ENCODE measurements at regions not wholly inside any gene's neighbourhood (a gene's known extent, or its start where the extent isn't known, plus 50 kb on each side); places are given as distances from the start of the nearest gene placed in this dataset.

DNA sequence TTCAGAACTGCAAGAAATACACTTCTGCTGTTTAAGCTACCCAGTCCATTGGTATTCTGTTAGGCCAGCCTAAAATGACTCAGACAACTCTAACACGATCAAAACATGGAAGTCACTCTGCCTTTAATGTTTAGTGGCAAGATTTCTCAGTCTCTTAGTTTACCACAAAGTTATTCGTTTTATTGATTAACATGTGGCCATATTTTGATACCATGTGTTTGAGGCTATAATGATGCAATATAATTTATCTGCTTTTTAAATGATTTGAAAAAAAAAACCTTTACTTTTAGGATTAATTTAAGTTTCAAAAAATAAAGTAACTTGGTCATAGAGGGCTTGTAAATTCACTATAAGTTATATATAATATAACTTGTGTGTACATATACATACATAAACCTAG lies 223.4 kb downstream of the SPRY2 start:
- no peak overlapping the region for H3K4me2 ChIP-seq
- BruUV-seq (replicated peaks), result no TSS peak
- no peak for TF ChIP-seq EZH2 (IDR thresholded peaks at IDR 0.05; ENCODE audit: low read depth)
- TF ChIP-seq, protein P1, sequence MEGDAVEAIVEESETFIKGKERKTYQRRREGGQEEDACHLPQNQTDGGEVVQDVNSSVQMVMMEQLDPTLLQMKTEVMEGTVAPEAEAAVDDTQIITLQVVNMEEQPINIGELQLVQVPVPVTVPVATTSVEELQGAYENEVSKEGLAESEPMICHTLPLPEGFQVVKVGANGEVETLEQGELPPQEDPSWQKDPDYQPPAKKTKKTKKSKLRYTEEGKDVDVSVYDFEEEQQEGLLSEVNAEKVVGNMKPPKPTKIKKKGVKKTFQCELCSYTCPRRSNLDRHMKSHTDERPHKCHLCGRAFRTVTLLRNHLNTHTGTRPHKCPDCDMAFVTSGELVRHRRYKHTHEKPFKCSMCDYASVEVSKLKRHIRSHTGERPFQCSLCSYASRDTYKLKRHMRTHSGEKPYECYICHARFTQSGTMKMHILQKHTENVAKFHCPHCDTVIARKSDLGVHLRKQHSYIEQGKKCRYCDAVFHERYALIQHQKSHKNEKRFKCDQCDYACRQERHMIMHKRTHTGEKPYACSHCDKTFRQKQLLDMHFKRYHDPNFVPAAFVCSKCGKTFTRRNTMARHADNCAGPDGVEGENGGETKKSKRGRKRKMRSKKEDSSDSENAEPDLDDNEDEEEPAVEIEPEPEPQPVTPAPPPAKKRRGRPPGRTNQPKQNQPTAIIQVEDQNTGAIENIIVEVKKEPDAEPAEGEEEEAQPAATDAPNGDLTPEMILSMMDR (conservative IDR thresholded peaks at IDR 0.05), result no peak
- H3K4me3 ChIP-seq, result no peak overlapping the region
- 0 out of 2 replicates have a peak, but pooled peaks cover 10% of the 10 kb centered on the region for H3K9me2 ChIP-seq (ENCODE audit: insufficient read depth)
- ChIA-PET CTCF (no interaction called here), POLR2A (ENCODE audit: unreplicated experiment) (no interaction called here)
- H4K20me1 ChIP-seq (ENCODE audit: insufficient read depth), result no peaks in the 10 kb centered on the region
- no peaks in the 10 kb centered on the region for H3K9me3 ChIP-seq (ENCODE audit: insufficient read depth, low read depth)
- no peaks in the 10 kb centered on the region for H3K4me1 ChIP-seq (replicated peaks; ENCODE audit: insufficient read depth)
- no peaks in the 10 kb centered on the region for H3F3A ChIP-seq (ENCODE audit: insufficient read depth, low read depth)
- no peaks in the 10 kb centered on the region for H3K36me3 ChIP-seq (ENCODE audit: low read depth)
- H2AFZ ChIP-seq, result no peak overlapping the region
- no peak for DNase-seq
- no peak overlapping the region for H3K27ac ChIP-seq
- no peaks in the 10 kb centered on the region for H3K79me2 ChIP-seq (ENCODE audit: low read depth)
- intact Hi-C loops (cut with micrococcal nuclease; ENCODE audit: unreplicated experiment), result no loop called here
- no peaks in the 10 kb centered on the region for H3K27me3 ChIP-seq (ENCODE audit: insufficient read depth, low read depth)

DNA sequence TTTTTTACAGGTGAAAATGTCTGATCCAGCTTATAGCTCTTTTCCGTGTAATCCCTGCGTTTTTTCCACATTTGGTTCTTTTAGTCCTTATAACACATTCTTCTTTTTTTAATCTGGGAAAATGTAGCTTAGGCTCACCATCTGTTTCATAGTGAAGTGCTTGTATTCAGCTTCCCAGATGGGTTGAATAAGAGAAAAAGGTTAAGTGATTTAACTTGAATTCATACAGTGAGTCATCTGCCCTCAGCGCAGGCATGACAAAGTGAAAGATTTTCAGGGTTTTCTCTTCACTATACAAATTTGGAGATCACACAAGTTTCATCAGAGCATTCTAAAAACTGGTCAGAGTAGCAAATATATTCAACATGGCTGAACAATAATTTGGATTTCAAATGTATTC lies 224.8 kb downstream of the SPRY2 start:
- 0 out of 2 replicates have a peak, but pooled peaks cover 10% of the 10 kb centered on the region for H3K9me2 ChIP-seq (ENCODE audit: insufficient read depth)
- no peaks in the 10 kb centered on the region for H3K36me3 ChIP-seq (ENCODE audit: low read depth)
- no peaks in the 10 kb centered on the region for H3K9me3 ChIP-seq (ENCODE audit: insufficient read depth, low read depth)
- H2AFZ ChIP-seq, result no peak overlapping the region
- BruUV-seq (replicated peaks), result no TSS peak
- POLR2A ChIA-PET (ENCODE audit: unreplicated experiment), result interaction anchor here (0.5 kb wide), 1 partner anchor 24 kb away, joined by 8 read pairs; no protein-coding TSS in a partner anchor
- CTCF ChIA-PET, result no interaction called here
- no peaks in the 10 kb centered on the region for H3K27me3 ChIP-seq (ENCODE audit: insufficient read depth, low read depth)
- H4K20me1 ChIP-seq (ENCODE audit: insufficient read depth), result no peaks in the 10 kb centered on the region
- H3F3A ChIP-seq (ENCODE audit: insufficient read depth, low read depth), result no peaks in the 10 kb centered on the region
- intact Hi-C loops (cut with micrococcal nuclease; ENCODE audit: unreplicated experiment), result no loop called here
- H3K4me1 ChIP-seq (replicated peaks; ENCODE audit: insufficient read depth), result no peaks in the 10 kb centered on the region
- H3K27ac ChIP-seq, result no peak overlapping the region
- DNase-seq, result no peak
- no peaks in the 10 kb centered on the region for H3K79me2 ChIP-seq (ENCODE audit: low read depth)
- H3K4me3 ChIP-seq, result no peak overlapping the region
- no peak overlapping the region for H3K4me2 ChIP-seq
- TF ChIP-seq EZH2 (IDR thresholded peaks at IDR 0.05; ENCODE audit: low read depth), result no peak
- TF ChIP-seq, protein P1 (conservative IDR thresholded peaks at IDR 0.05), result no peak

DNA sequence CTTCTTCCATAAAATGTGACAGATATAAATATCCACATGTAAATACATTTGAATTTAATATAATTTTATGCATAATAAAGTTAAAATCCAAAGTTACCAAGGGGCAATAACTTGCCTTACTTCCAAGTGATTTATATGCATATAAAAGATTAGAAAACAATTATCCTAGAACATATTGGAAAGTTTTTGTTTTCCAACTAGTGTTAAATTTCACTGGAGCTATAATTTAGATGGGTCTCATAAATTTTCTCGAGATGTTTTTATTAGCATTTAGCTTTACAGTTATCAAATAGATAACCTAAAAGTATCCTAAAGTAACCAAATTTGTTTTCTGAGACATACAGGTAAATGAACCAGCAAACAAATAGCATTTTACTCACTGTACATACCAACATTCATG lies 225.3 kb downstream of the SPRY2 start:
- no peaks in the 10 kb centered on the region for H3K36me3 ChIP-seq (ENCODE audit: low read depth)
- H3K27ac ChIP-seq, result no peak overlapping the region
- H3F3A ChIP-seq (ENCODE audit: insufficient read depth, low read depth), result no peaks in the 10 kb centered on the region
- no peak overlapping the region for H2AFZ ChIP-seq
- intact Hi-C loops (cut with micrococcal nuclease; ENCODE audit: unreplicated experiment), result no loop called here
- no peak overlapping the region for H3K4me3 ChIP-seq
- POLR2A ChIA-PET (ENCODE audit: unreplicated experiment), result no interaction called here
- no peaks in the 10 kb centered on the region for H3K4me1 ChIP-seq (replicated peaks; ENCODE audit: insufficient read depth)
- H3K9me2 ChIP-seq (ENCODE audit: insufficient read depth), result 0 out of 2 replicates have a peak, but pooled peaks cover 10% of the 10 kb centered on the region
- no peaks in the 10 kb centered on the region for H4K20me1 ChIP-seq (ENCODE audit: insufficient read depth)
- H3K27me3 ChIP-seq (ENCODE audit: insufficient read depth, low read depth), result no peaks in the 10 kb centered on the region
- no peak overlapping the region for H3K4me2 ChIP-seq
- TF ChIP-seq EZH2 (IDR thresholded peaks at IDR 0.05; ENCODE audit: low read depth), result no peak
- TF ChIP-seq, protein P1 (conservative IDR thresholded peaks at IDR 0.05), result no peak
- CTCF ChIA-PET, result no interaction called here
- DNase-seq, result no peak
- no peaks in the 10 kb centered on the region for H3K9me3 ChIP-seq (ENCODE audit: insufficient read depth, low read depth)
- BruUV-seq (replicated peaks), result no TSS peak
- no peaks in the 10 kb centered on the region for H3K79me2 ChIP-seq (ENCODE audit: low read depth)
